Choroid plexus epithelial cell (primary cell): ENCODE measurements at regions not wholly inside any gene's neighbourhood (a gene's known extent, or its start where the extent isn't known, plus 50 kb on each side); places are given as distances from the start of the nearest gene placed in this dataset.

Experiments
- DNase-seq: peaks from one replicate; pipeline ENCODE4 v3.0.0-alpha.2; 2010; ENCODE audit warnings: low read depth
- H3K4me3 ChIP-seq: 2 replicates; pipeline ENCODE4 v1.5.1; 2011; ENCODE audit warnings: low read depth, mild to moderate bottlenecking, control low read depth, low read length, moderate library complexity
- TF ChIP-seq, protein P1 (sequence below): conservative IDR thresholded peaks from 2 replicates; pipeline ENCODE4 v1.5.1; 2011; ENCODE audit warnings: low read depth, mild to moderate bottlenecking, control low read depth, inconsistent platforms, low read length, moderate library complexity

DNA sequence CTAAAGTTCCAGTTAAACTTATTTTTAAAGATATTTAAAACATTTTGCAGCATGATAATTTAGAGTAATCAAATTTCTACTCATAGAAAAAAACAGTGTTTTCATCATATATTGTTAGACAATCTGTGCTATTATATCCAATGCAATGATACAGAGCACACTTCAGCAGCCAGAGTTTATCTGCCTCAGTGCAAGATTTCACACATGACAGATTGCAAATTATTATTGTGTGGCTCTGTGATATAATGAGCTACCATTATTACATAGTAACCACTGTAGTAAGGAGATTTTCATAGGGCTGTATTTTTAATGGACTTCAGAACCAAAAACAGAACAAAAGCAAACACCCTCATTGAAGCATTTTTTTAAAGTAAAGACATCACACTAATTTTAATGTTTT, 762.4 kb downstream of the DSC3 start:
- TF ChIP-seq, protein P1, sequence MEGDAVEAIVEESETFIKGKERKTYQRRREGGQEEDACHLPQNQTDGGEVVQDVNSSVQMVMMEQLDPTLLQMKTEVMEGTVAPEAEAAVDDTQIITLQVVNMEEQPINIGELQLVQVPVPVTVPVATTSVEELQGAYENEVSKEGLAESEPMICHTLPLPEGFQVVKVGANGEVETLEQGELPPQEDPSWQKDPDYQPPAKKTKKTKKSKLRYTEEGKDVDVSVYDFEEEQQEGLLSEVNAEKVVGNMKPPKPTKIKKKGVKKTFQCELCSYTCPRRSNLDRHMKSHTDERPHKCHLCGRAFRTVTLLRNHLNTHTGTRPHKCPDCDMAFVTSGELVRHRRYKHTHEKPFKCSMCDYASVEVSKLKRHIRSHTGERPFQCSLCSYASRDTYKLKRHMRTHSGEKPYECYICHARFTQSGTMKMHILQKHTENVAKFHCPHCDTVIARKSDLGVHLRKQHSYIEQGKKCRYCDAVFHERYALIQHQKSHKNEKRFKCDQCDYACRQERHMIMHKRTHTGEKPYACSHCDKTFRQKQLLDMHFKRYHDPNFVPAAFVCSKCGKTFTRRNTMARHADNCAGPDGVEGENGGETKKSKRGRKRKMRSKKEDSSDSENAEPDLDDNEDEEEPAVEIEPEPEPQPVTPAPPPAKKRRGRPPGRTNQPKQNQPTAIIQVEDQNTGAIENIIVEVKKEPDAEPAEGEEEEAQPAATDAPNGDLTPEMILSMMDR: no peak
- no peak for DNase-seq
- H3K4me3 ChIP-seq: no peak overlapping the region

DNA sequence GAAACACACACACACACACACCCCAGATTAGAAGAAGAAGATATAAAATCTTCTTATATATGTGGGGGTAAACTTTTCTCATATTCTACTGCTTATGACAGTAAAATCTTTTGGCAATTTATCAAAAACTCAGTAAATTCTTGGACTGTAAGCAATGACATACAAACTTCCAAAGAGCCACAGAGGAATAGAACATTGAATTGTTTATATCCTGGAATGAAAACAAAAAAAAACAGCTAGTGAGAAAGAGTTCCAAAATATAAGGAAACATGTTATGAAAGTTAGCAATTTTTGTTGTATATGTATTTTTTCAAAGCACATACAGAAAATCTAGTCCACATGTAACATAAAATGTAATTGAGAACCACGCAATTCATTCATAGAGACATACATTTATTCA, 764.9 kb downstream of the DSC3 start:
- TF ChIP-seq, protein P1: no peak

DNA sequence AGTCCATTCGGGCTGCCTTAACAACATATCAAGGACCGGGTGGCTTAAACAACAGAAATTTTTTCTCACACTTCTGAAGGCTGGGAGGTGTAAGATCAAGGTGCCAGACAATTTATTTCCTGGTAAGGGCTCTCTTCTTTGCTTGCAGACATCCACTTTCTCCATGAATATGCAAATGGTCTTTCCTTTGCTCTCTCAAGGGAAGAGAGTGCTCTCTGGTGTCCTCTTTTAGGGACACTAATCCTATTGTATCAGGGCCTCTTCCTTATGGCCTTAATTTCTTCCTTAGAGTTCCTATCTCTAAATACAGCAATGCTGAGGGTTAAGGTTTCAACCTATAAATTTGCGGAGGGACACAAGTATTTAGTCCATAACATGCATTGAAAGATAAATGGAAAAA, 770.8 kb downstream of the DSC3 start:
- DNase-seq: no peak
- no peak overlapping the region for H3K4me3 ChIP-seq
- TF ChIP-seq, protein P1: no peak

More for the DNA sequence above, 764.9 kb downstream of the DSC3 start:
- H3K4me3 ChIP-seq: no peak overlapping the region
- no peak for DNase-seq

DNA sequence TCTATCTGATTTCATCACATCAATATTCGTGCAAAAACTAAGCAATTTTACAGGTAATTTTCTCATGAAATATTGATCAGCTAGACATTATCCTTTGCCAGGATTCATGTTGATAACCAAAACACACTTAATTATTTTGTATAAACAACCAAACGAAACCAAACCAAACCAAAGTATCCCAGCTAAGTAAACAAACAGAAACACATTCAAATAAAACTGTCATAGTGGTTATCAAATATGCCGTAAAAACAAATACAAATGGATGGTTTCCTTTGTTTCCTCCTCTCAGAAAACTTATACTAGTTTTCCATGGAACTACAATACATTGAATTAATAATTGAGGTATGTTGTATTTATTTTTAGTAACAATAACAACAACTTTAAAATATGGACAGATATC, 777.4 kb downstream of the DSC3 start:
- H3K4me3 ChIP-seq: no peak overlapping the region
- TF ChIP-seq, protein P1: no peak
- DNase-seq: no peak

DNA sequence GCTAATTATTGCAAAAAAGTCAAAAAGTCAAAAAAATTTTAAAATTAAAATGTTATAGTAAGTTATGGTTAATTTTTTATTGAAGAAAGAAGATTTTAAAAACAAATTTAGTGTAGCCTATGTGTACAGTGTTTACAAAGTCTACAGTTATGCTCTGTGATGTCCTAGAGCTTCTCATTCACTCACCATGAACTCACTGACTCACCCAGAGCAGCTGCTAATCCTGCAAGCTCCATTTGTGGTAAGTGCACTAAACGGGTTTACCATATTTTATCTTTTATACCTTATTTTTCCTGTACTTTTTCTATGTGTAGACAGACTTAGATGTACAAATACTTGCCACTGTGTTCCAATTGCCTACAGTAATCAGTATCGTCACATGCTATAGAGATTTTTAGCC, 788.2 kb downstream of the DSC3 start:
- no peak for DNase-seq
- TF ChIP-seq, protein P1: no peak
- no peak overlapping the region for H3K4me3 ChIP-seq

DNA sequence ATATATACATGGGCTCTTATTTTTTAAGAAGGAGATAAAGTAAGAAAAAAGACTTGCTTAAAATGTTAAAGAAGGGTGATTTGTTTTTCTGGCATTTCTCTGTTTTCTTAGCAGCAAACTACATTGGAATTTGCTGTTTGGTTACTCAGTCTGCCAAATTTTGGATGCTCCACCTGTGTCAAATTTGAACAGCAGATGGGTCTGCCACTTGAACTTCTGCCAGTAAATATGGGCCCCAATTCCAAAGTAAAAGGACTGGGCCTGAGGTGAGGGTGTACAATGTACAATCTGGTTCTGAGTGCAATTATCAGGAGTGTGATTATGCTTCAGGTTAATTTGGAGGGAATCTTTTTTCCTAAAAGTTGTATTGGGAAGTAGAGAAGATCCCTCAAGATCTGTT, 794.5 kb downstream of the DSC3 start:
- no peak overlapping the region for H3K4me3 ChIP-seq
- DNase-seq: no peak
- TF ChIP-seq, protein P1: no peak

DNA sequence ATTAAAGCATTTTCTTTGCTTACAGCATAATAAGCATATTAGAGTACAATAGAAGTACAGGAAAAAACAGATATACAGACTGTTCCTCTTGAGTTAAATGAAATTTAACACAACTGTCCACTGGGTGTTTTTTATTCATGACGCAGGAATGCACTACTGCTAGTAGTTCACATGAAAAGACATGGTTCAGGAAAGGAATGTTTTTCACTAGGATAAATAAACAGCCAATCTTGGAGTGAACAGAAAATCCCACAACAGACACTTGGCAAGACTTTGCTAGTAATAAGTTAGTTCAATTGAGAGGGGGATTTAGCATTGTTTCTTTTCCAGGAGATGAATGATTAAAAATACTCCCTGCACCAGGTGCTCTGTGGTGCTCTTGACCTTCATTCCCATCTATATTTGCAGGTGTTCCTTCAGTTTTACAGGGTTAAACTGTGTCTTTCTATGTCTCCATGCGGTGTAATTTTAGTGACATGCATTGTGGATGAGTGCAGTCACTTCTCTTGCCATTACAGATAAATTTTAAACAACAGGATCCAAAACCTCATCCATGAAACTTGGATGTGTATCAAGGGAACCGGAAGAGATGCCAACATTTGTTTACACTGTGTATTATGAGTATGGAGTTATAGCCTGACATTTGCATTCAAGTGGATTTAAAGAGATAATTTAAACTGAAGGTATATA, 796.6 kb downstream of the DSC3 start:
- TF ChIP-seq, protein P1: no peak
- H3K4me3 ChIP-seq: no peak overlapping the region
- DNase-seq: peak; percentile 0
